ENCODE measurements at regions not wholly inside any gene's neighbourhood (a gene's known extent, or its start where the extent isn't known, plus 50 kb on each side); places are given as distances from the start of the nearest gene placed in this dataset.

- no peak for DNase-seq (ENCODE audit: insufficient read length, low spot score)
- no peak for FAIRE-seq
These were observed 276.0 kb downstream of the FOXO1 start for GRCh38 chr13:40390401-40390916.

DNA sequence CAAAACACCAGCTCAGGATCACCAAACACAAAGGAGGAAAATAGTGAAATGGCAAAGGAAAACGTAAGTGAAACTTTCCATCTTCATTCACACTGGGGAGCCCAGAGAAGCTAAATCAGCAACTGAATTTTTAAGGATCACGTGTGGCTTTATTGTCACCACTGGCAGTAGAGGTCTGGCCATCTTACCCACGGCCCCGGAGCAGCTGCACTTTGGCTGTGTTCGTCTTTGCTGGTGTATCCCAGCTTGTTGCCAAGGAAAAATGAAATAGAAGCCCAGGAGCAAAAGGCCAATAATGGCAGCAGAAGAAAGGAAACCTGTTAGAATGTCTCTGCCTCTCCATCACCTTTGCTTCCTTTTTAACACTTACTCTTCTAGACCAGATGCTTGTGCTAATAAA is 274.7 kb downstream of the FOXO1 start:
- TF ChIP-seq CTCF (IDR thresholded peaks at IDR 0.05; ENCODE audit: insufficient read depth, missing control alignments), result no peak
- no peak for DNase-seq (ENCODE audit: insufficient read length, low spot score)
- FAIRE-seq, result no peak

More at GRCh38 chr13:40390401-40390916, 276.0 kb downstream of the FOXO1 start:
- no peak for TF ChIP-seq CTCF (IDR thresholded peaks at IDR 0.05; ENCODE audit: insufficient read depth, missing control alignments)

DNA sequence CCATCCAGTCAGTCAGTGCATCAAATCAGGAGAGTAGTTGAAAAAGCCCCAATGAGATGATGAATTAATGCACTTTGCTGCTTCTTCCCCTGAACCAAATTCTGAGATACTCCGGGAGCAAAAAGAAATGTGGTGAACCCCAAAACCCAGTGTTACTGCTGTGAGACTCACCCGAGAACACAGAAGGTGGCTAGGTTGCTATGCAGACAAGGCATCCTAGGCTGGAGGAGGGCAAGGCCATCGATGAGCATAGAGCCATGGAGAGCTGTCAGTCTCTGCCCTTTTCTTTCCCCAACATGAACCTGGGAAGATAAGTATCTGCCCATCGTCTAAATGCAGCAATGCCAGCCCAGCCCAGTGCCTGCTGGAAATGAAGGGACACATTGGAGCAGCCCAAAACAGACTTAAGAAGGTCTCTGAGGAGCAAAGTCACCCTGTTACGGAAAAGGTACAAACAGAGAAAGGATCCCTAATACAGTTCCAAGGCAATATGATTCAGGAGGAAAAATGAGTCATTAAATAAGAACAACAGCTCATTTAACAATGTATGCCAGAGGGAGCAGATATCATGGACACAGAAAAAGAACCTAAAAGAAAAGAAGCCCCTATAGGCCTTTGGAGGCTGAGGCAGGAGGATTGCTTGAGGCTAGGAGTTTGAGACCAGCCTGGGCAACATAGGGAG is 272.0 kb downstream of the FOXO1 start:
- no peak for FAIRE-seq
- TF ChIP-seq CTCF (IDR thresholded peaks at IDR 0.05; ENCODE audit: insufficient read depth, missing control alignments), result no peak
- no peak for DNase-seq (ENCODE audit: insufficient read length, low spot score)

- DNase-seq (ENCODE audit: insufficient read length, low spot score) (no peak), FAIRE-seq (no peak)
- TF ChIP-seq CTCF (IDR thresholded peaks at IDR 0.05; ENCODE audit: insufficient read depth, missing control alignments), result no peak
These were observed 268.4 kb downstream of the FOXO1 start for GRCh38 chr13:40398065-40398464.

- no peak for DNase-seq (ENCODE audit: insufficient read length, low spot score)
- no peak for FAIRE-seq
- no peak for TF ChIP-seq CTCF (IDR thresholded peaks at IDR 0.05; ENCODE audit: insufficient read depth, missing control alignments)
These were observed 266.7 kb downstream of the FOXO1 start for GRCh38 chr13:40399756-40400155.

DNA sequence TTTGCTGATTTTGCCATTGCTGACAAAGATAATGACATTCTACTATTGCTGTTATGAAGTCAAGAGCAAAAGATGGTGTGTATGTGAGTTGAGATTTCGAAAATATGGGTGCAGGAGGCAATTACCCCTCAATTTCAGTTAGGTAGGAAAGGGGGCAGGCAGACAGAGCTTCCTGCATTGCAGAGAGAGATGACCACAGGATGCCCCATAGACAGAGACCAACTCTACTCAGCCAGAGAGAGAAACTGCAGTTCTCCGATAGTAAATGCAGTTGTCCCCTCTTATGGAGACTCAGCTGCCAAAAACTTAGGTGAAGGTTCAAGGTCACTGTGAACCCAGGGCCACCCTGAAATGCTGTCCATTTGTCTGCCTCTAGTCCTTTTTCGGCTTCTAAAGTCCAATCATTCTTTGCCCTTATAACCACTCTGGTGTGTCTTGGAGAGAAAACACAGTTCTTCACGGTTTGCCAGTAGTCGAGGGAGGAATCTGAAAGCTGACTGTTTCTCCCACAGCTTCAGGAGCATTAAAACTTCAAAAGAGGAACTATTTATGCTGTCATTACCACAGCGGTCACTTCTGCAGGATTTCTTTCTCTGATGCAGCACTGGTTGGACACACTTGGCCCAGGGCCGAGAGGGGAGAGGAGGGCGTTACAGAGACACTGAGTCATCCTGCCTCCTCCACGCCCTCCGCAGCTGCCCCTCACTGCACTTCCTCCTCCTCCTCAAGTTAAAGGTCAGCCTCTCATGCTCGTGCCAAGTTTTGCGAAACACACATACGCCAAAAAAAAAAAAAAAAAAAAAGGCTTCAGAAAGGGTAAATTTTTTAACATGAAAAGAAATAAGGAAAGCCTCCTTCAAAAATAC is 264.3 kb downstream of the FOXO1 start:
- DNase-seq (ENCODE audit: insufficient read length, low spot score), result no peak
- no peak for TF ChIP-seq CTCF (IDR thresholded peaks at IDR 0.05; ENCODE audit: insufficient read depth, missing control alignments)
- no peak for FAIRE-seq

Measured in D721Med (cell line).